ENCODE measurements at regions not wholly inside any gene's neighbourhood (a gene's known extent, or its start where the extent isn't known, plus 50 kb on each side); places are given as distances from the start of the nearest gene placed in this dataset.
"Not testable (repeated sequence)": the region's sequence is repeated elsewhere in the genome, so short reads cannot be mapped to it uniquely, and the experiment has no call there.

- DNase-seq, result no peak
Observed at GRCh38 chr2:193502363-193503035, 1307.8 kb upstream of the TMEFF2 start.

- DNase-seq, result no peak
Observed at GRCh38 chr2:193496786-193497185, 1302.1 kb upstream of the TMEFF2 start.

- DNase-seq, result no peak
Observed at GRCh38 chr2:193482557-193482956, 1287.8 kb upstream of the TMEFF2 start.

GRCh38 chr2:193480187-193480586, 1285.5 kb upstream of the TMEFF2 start:
- DNase-seq, result no peak

GRCh38 chr2:193476171-193476800, 1281.6 kb upstream of the TMEFF2 start:
- peak in 1 of 2 donors; percentile 1 for DNase-seq

- no peak for DNase-seq
Observed at GRCh38 chr2:193475038-193475437, 1280.3 kb upstream of the TMEFF2 start.

GRCh38 chr2:193469251-193469650, 1274.5 kb upstream of the TMEFF2 start:
- no peak for DNase-seq

- DNase-seq, result no peak
Observed at GRCh38 chr2:193467276-193467987, 1272.7 kb upstream of the TMEFF2 start.

GRCh38 chr2:193463011-193463410, 1268.3 kb upstream of the TMEFF2 start:
- DNase-seq, result no peak

GRCh38 chr2:193462411-193462810, 1267.7 kb upstream of the TMEFF2 start:
- DNase-seq, result no peak

GRCh38 chr2:193461431-193461934, 1266.8 kb upstream of the TMEFF2 start:
- DNase-seq, result no peak

GRCh38 chr2:193446967-193447366, 1252.2 kb upstream of the TMEFF2 start:
- DNase-seq, result no peak

- no peak for DNase-seq
Observed at GRCh38 chr2:193442293-193442692, 1247.6 kb upstream of the TMEFF2 start.

GRCh38 chr2:193428336-193428818, 1233.6 kb upstream of the TMEFF2 start:
- DNase-seq, result no peak

- not testable (repeated sequence) for DNase-seq
Observed at GRCh38 chr2:193412368-193412767, 1217.6 kb upstream of the TMEFF2 start.

GRCh38 chr2:193409951-193410350, 1215.2 kb upstream of the TMEFF2 start:
- DNase-seq, result no peak

GRCh38 chr2:193382583-193382982, 1187.8 kb upstream of the TMEFF2 start:
- DNase-seq, result no peak

GRCh38 chr2:193377789-193378188, 1183.1 kb upstream of the TMEFF2 start:
- DNase-seq, result no peak

GRCh38 chr2:193373120-193373519, 1178.4 kb upstream of the TMEFF2 start:
- no peak for DNase-seq

GRCh38 chr2:193371200-193371599, 1176.5 kb upstream of the TMEFF2 start:
- no peak for DNase-seq

- DNase-seq, result no peak
Observed at GRCh38 chr2:193368615-193369014, 1173.9 kb upstream of the TMEFF2 start.

GRCh38 chr2:193357508-193357907, 1162.8 kb upstream of the TMEFF2 start:
- DNase-seq, result no peak

GRCh38 chr2:193352665-193353242, 1158.0 kb upstream of the TMEFF2 start:
- not testable (repeated sequence) for DNase-seq

Data from activated CD4-positive, alpha-beta T cell treated with anti-CD3 and anti-CD28 coated beads for 4 hours (primary cell).